ENCODE measurements at regions not wholly inside any gene's neighbourhood (a gene's known extent, or its start where the extent isn't known, plus 50 kb on each side); places are given as distances from the start of the nearest gene placed in this dataset.

DNA sequence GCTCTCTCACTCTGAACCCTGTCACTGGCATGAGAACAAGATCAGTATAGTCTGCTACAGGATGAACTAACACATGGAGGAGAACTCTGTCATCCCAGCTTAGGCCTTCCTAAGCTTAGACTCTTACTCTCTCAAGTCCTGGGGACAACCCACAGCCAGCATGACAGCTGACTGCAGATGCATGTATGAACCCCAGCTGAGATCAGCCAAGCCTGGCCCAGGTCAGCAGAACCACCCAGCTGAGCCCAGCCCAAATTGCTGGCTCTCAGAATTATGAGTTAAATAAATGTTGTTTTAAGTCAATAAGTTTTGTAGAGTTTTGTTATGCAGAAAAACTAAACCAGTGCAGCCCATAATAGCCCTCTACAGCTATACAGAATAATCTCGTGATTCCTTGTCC, 287.3 kb downstream of the TNS1 start:
- Histone ChIP-seq H4K20me1 (replicated peaks; ENCODE audit: insufficient read depth) (no peaks in the 10 kb centered on the region), H3K9me2 (ENCODE audit: insufficient read depth) (peaks cover 8% of the 10 kb centered on the region; the same call in 1 of the 2 replicates), H3F3A (replicated peaks; ENCODE audit: low read depth) (no peaks in the 10 kb centered on the region), H2AFZ (no peak overlapping the region), H3K4me3 (no peak overlapping the region), H3K27me3 (ENCODE audit: insufficient read depth) (no peaks in the 10 kb centered on the region), H3K4me1 (ENCODE audit: insufficient read depth) (no peaks in the 10 kb centered on the region), H3K27ac (ENCODE audit: low read depth) (no peak overlapping the region), H3K79me2 (replicated peaks; ENCODE audit: insufficient read depth) (no peaks in the 10 kb centered on the region), H3K36me3 (ENCODE audit: insufficient read depth) (no peaks in the 10 kb centered on the region), H3K4me2 (no peak overlapping the region)
- Mint-ChIP-seq H3K4me1 (no peaks in the 10 kb centered on the region), H3K4me3 (no peak overlapping the region), H3K27me3 (ENCODE audit: insufficient read depth, low read depth, poor library complexity) (peaks cover 3% of the 10 kb centered on the region), H3K27ac (no peak overlapping the region), H3K9me3 (no peaks in the 10 kb centered on the region), H3K36me3 (ENCODE audit: low read depth) (no peaks in the 10 kb centered on the region)
- TF ChIP-seq EZH2phosphoT487 (IDR thresholded peaks at IDR 0.05; ENCODE audit: unreplicated experiment), result no peak
- peak; percentile 76 for TF ChIP-seq ZNF331 (CRISPR knock-in tag; IDR thresholded peaks at IDR 0.05; ENCODE audit: low read depth)
- TF ChIP-seq ZNF114 (CRISPR knock-in tag; IDR thresholded peaks at IDR 0.05), result no peak
- ATAC-seq (no peak), DNase-seq (ENCODE audit: low spot score) (no peak)

GRCh38 chr2:217714287-217714751, 288.5 kb downstream of the TNS1 start:
- ATAC-seq (peak; percentile 42), DNase-seq (ENCODE audit: low spot score) (no peak)
- no peaks in the 10 kb centered on the region for H3K79me2 ChIP-seq (replicated peaks; ENCODE audit: insufficient read depth)
- H3K27ac ChIP-seq (ENCODE audit: low read depth), result no peak overlapping the region
- no peak overlapping the region for H3K4me3 ChIP-seq
- Mint-ChIP-seq H3K4me3 (no peak overlapping the region), H3K27ac (no peak overlapping the region), H3K36me3 (ENCODE audit: low read depth) (no peaks in the 10 kb centered on the region), H3K27me3 (ENCODE audit: insufficient read depth, low read depth, poor library complexity) (peaks cover 3% of the 10 kb centered on the region), H3K9me3 (no peaks in the 10 kb centered on the region), H3K4me1 (peaks cover 4% of the 10 kb centered on the region; the same call in 1 of the 3 replicates)
- peak overlapping the region; percentile 89 for H2AFZ ChIP-seq
- H3F3A ChIP-seq (replicated peaks; ENCODE audit: low read depth), result no peaks in the 10 kb centered on the region
- H4K20me1 ChIP-seq (replicated peaks; ENCODE audit: insufficient read depth), result no peaks in the 10 kb centered on the region
- no peaks in the 10 kb centered on the region for H3K4me1 ChIP-seq (ENCODE audit: insufficient read depth)
- peaks cover 16% of the 10 kb centered on the region for H3K9me2 ChIP-seq (ENCODE audit: insufficient read depth)
- no peaks in the 10 kb centered on the region for H3K36me3 ChIP-seq (ENCODE audit: insufficient read depth)
- H3K4me2 ChIP-seq, result no peak overlapping the region
- H3K27me3 ChIP-seq (ENCODE audit: insufficient read depth), result no peaks in the 10 kb centered on the region
- no peak for TF ChIP-seq EZH2phosphoT487 (IDR thresholded peaks at IDR 0.05; ENCODE audit: unreplicated experiment)
- TF ChIP-seq CTCF (conservative IDR thresholded peaks at IDR 0.05; ENCODE audit: low read depth in 2 of 2), result no peak
- TF ChIP-seq JUNB (IDR thresholded peaks at IDR 0.05; ENCODE audit: unreplicated experiment), result no peak
- TF ChIP-seq ZNF114 (CRISPR knock-in tag; IDR thresholded peaks at IDR 0.05), result no peak
- no peak for TF ChIP-seq ZNF331 (CRISPR knock-in tag; IDR thresholded peaks at IDR 0.05; ENCODE audit: low read depth)
- no peak for TF ChIP-seq POLR2AphosphoS5 (IDR thresholded peaks at IDR 0.05; ENCODE audit: low read depth)
- TF ChIP-seq STAT1 (IDR thresholded peaks at IDR 0.05; ENCODE audit: unreplicated experiment), result no peak
- TF ChIP-seq CREB1 (CRISPR knock-in tag; IDR thresholded peaks at IDR 0.05; ENCODE audit: low read depth), result no peak
- TF ChIP-seq, protein P1, sequence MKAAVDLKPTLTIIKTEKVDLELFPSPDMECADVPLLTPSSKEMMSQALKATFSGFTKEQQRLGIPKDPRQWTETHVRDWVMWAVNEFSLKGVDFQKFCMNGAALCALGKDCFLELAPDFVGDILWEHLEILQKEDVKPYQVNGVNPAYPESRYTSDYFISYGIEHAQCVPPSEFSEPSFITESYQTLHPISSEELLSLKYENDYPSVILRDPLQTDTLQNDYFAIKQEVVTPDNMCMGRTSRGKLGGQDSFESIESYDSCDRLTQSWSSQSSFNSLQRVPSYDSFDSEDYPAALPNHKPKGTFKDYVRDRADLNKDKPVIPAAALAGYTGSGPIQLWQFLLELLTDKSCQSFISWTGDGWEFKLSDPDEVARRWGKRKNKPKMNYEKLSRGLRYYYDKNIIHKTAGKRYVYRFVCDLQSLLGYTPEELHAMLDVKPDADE (IDR thresholded peaks at IDR 0.05), result no peak
- no peak for TF ChIP-seq REST (IDR thresholded peaks at IDR 0.05; ENCODE audit: unreplicated experiment)
- TF ChIP-seq NANOG (IDR thresholded peaks at IDR 0.05; ENCODE audit: borderline replicate concordance), result no peak
